ENCODE measurements at regions not wholly inside any gene's neighbourhood (a gene's known extent, or its start where the extent isn't known, plus 50 kb on each side); places are given as distances from the start of the nearest gene placed in this dataset.

- no peak for TF ChIP-seq CTCF (IDR thresholded peaks at IDR 0.05)
- TF ChIP-seq POLR2A (IDR thresholded peaks at IDR 0.05), result no peak
Measured at GRCh38 chr12:93042684-93043083, 113.6 kb upstream of the EEA1 start.
